Heart left ventricle (tissue), 13 donors: ENCODE measurements at regions not wholly inside any gene's neighbourhood (a gene's known extent, or its start where the extent isn't known, plus 50 kb on each side); places are given as distances from the start of the nearest gene placed in this dataset.

Experiments
- CTCF ChIP-seq, 12 donors: fragments of 200-600 bp; sonication (generic) in 4 of 12; IDR thresholded peaks; one replicate each; pipeline versions ENCODE4 v1.5.0 to v1.8.0; 2018 to 2022; ENCODE audit warnings: antibody characterized with exemption in 12 of 12, mild to moderate bottlenecking in 5 of 12
- POLR2A ChIP-seq, 2 donors: fragments of 450-650 bp; IDR thresholded peaks; one replicate each; pipeline ENCODE4 v1.6.1; 2017; ENCODE audit warnings: antibody characterized with exemption in 2 of 2, mild to moderate bottlenecking in 2 of 2, moderate library complexity in 2 of 2
- donor health status: ischemic (EF 13 %, LVEDD 7.1; RV severe dilation, severe dysfunction).
- donor health status: DM: no; HTN: yes; CAD: no.
- donor health status: DM: no; HTN: no; CAD: no.
- donor health status: ischemic (EF 25% LVEDD 6.9; RV normal size, moderate dysfunction).
- donor health status: ischemic (EF 25% LVEDD 5.7; RV mildly dilated, moderate dysfunction).
- donor health status: ischemic (EF 35%, LVEDD 5.7; RV mildly dilated, moderate dysfunction).
- donor health status: nonischemic (EF 11% LVEDD 7.7; RV severe dilation, severe dysfunction).
- donor health status: DM: yes; HTN: yes; CAD: no.
- donor health status: PGD.
- donor health status: ischemic (EF 29% LVEDD 5.4; RV normal size, mild dysfunction).
- donor health status: nonischemic (EF 23%, LVEDD 6.1; RV moderate dilation, normal function).

- TF ChIP-seq CTCF (IDR thresholded peaks at IDR 0.05) (no peak), POLR2A (IDR thresholded peaks at IDR 0.05) (no peak)
These were observed 147.8 kb downstream of the CYP26A1 start for GRCh38 chr10:93221521-93221920.
